HepG2 (cell line): ENCODE measurements at regions not wholly inside any gene's neighbourhood (a gene's known extent, or its start where the extent isn't known, plus 50 kb on each side); places are given as distances from the start of the nearest gene placed in this dataset.

Source experiments
- ATAC-seq: fragments of 200-7000 bp; cut with Tn5 transposase; 3 replicates; pipeline ENCODE4 v1.9.1; 2020; ENCODE audit warnings: mild to moderate bottlenecking, moderate library complexity
- BruUV-seq: library from RNA; stranded (reverse); fragments of 400-500 nt; replicated peaks from 2 replicates; lab custom pipeline; 2021; lab: Mats Ljungman, UMichigan
- CTCF ChIA-PET: fragments of 300-600 bp; formaldehyde crosslinking; extraction: SDS; loops from one replicate; lab custom pipeline; 2021; ENCODE audit warnings: low total read pairs, inconsistent platforms, low intra/inter-chr PET ratio; lab: Yijun Ruan, JAX
- POLR2A ChIA-PET: fragments of 350-600 bp; sonication (Branson Sonifier 250); formaldehyde crosslinking; loops from one replicate; lab custom pipeline; 2020; ENCODE audit warnings: antibody characterized with exemption, inconsistent platforms; lab: Yijun Ruan, JAX
- DNase-seq: peaks from one replicate; pipeline ENCODE4 v3.0.0-alpha.2; 2015; ENCODE audit warnings: low spot score
- FAIRE-seq: peaks from 3 replicates; lab custom pipeline; 2011; peaks lifted over from hg19 to GRCh38; lab: Jason Lieb, UNC
- H2AFZ ChIP-seq: one replicate; pipeline ENCODE4 v1.6.1; 2011; ENCODE audit warnings: low read length, inconsistent platforms
- H3K27ac ChIP-seq: fragments of 300-600 bp; 3 replicates; pipeline ENCODE4 v1.8.0; 2011; ENCODE audit warnings: mixed run types, mild to moderate bottlenecking, mixed read lengths, low read length, inconsistent platforms; ENCODE audit not compliant: insufficient read depth; ENCODE audit errors: extremely low read length
- H3K27me3 ChIP-seq, 2 experiments: fragments of 200-600 bp in 1 of 2; 2 replicates in 1 of 2; 3 replicates in 1 of 2; pipeline versions ENCODE4 v1.6.0 to v1.8.0; 2011; ENCODE audit warnings: low read length in 2 of 2, mild to moderate bottlenecking in 2 of 2, moderate library complexity in 2 of 2, inconsistent platforms in 1 of 2; ENCODE audit not compliant: insufficient read depth in 2 of 2, control insufficient read depth in 1 of 2
- H3K36me3 ChIP-seq, 2 experiments: fragments of 200-600 bp in 1 of 2; replicated peaks in 1 of 2; 2 replicates in 1 of 2; 3 replicates in 1 of 2; pipeline versions ENCODE4 v1.5.1 to v1.8.0; 2011; ENCODE audit warnings: low read length in 2 of 2, inconsistent platforms in 1 of 2; ENCODE audit not compliant: insufficient read depth in 2 of 2, control insufficient read depth in 1 of 2
- H3K4me1 ChIP-seq: 2 replicates; pipeline ENCODE4 v1.5.1; 2012; ENCODE audit warnings: low read length, inconsistent platforms; ENCODE audit not compliant: insufficient read depth
- H3K4me2 ChIP-seq: 2 replicates; pipeline ENCODE4 v1.6.0; 2011; ENCODE audit warnings: low read depth, low read length, inconsistent platforms
- H3K4me3 ChIP-seq, 3 experiments: fragments of 200-600 bp in 1 of 3; sonication (generic), shearing (Covaris generic) in 1 of 3; replicated peaks in 1 of 3; 2 replicates each; pipeline ENCODE4 v1.5.1; 2011 to 2016; ENCODE audit warnings: low read length in 3 of 3, inconsistent platforms in 2 of 3, low read depth in 2 of 3, mild to moderate bottlenecking in 2 of 3, control low read depth in 1 of 3, mixed read lengths in 1 of 3; ENCODE audit not compliant: insufficient read depth in 1 of 3
- H3K79me2 ChIP-seq: one replicate; pipeline ENCODE4 v1.6.1; 2011; ENCODE audit warnings: low read length, inconsistent platforms; ENCODE audit not compliant: insufficient read depth
- H3K9ac ChIP-seq: 2 replicates; pipeline ENCODE4 v1.6.0; 2011; ENCODE audit warnings: mild to moderate bottlenecking, low read depth, low read length, inconsistent platforms; ENCODE audit not compliant: insufficient read depth
- H3K9me3 ChIP-seq: 2 replicates; pipeline ENCODE4 v1.5.1; 2012; ENCODE audit warnings: mild to moderate bottlenecking, low read length
- H4K20me1 ChIP-seq: 2 replicates; pipeline ENCODE4 v1.6.0; 2011; ENCODE audit warnings: inconsistent platforms, mild to moderate bottlenecking, low read length, moderate library complexity; ENCODE audit not compliant: insufficient read depth
- ADNP ChIP-seq: sonication (generic); formaldehyde crosslinking; IDR thresholded peaks from 2 replicates; pipeline ENCODE4 v1.4.0; 2020; ENCODE audit warnings: missing genetic modification reagents
- MAFF ChIP-seq: IDR thresholded peaks from 2 replicates; pipeline ENCODE4 v1.6.1; 2011; ENCODE audit warnings: low read depth, low read length, improper control_type of control experiment
- MAFK ChIP-seq, 2 experiments: IDR thresholded peaks in 1 of 2; conservative IDR thresholded peaks in 1 of 2; 2 replicates each; pipeline ENCODE4 v1.6.1; 2011; ENCODE audit warnings: improper control_type of control experiment in 2 of 2, low read length in 2 of 2
- NFYC ChIP-seq: IDR thresholded peaks from 2 replicates; pipeline ENCODE4 v1.6.1; 2016; ENCODE audit warnings: missing genetic modification reagents, missing compliant biosample characterization
- ZNF552 ChIP-seq: sonication (generic); formaldehyde crosslinking; IDR thresholded peaks from 2 replicates; pipeline ENCODE4 v1.9.0; 2022; ENCODE audit warnings: missing genetic modification reagents, mild to moderate bottlenecking, borderline replicate concordance
- WGBS: methylation state at CpG from one replicate; pipeline ENCODE4 v1.1.6; 2017; ENCODE audit warnings: low lambda C conversion rate; 5-methylcytosine and 5-hydroxymethylcytosine counted together
- in situ Hi-C: cut with HindIII; loops from 2 replicates; pipeline ENCODE4 v1.10.0; 2017; ENCODE audit warnings: low pct_unique_long_range_greater_than_20kb; ENCODE audit not compliant: extremely low pct_ligation_motif_present
- intact Hi-C: fragments of 100-400 bp; cut with micrococcal nuclease; formaldehyde crosslinking; loops from one replicate; pipeline ENCODE4 v1.10.0; 2022; ENCODE audit not compliant: unreplicated experiment
- TF ChIP-seq, protein P1 (sequence below): sonication (generic); formaldehyde crosslinking; IDR thresholded peaks from 2 replicates; pipeline ENCODE4 v1.4.0; 2020; ENCODE audit warnings: missing genetic modification reagents

DNA sequence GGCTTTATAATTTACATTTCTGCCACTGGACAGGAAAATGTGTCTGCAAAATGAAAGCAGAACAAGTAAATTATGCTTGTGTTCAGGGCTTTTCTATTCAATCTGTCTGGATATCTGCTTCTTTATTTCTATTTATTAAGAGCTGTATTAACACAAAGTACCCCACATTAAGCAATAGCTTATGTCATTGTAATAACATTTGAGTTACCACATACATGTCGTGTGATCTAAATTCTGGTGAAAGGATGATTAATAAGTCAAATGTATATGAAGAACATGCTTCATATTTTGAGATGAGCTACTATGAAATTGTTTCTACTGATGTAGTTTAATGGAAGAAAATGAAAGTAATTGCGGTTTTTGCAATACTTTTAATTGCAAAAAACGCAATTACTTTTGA lies 238.2 kb downstream of the KCNJ2 start:
- H3K36me3 ChIP-seq, result no peaks in the 10 kb centered on the region
- H3K4me1 ChIP-seq, result no peaks in the 10 kb centered on the region
- no peak overlapping the region for H3K4me2 ChIP-seq
- no peak overlapping the region for H3K9ac ChIP-seq
- H4K20me1 ChIP-seq, result no peaks in the 10 kb centered on the region
- no TSS peak for BruUV-seq
- no peak overlapping the region for H3K4me3 ChIP-seq
- no peak for FAIRE-seq
- intact Hi-C loops, result no loop called here
- no peak overlapping the region for H2AFZ ChIP-seq
- POLR2A ChIA-PET, result no interaction called here
- WGBS, result under 1% methylated on average over 3 of the region's 3 CpGs
- no peak for ATAC-seq
- no peak overlapping the region for H3K27ac ChIP-seq
- no peak for DNase-seq
- no peaks in the 10 kb centered on the region for H3K27me3 ChIP-seq
- no peaks in the 10 kb centered on the region for H3K79me2 ChIP-seq
- no peak for TF ChIP-seq NFYC (CRISPR knock-in tag)
- TF ChIP-seq, protein P1, sequence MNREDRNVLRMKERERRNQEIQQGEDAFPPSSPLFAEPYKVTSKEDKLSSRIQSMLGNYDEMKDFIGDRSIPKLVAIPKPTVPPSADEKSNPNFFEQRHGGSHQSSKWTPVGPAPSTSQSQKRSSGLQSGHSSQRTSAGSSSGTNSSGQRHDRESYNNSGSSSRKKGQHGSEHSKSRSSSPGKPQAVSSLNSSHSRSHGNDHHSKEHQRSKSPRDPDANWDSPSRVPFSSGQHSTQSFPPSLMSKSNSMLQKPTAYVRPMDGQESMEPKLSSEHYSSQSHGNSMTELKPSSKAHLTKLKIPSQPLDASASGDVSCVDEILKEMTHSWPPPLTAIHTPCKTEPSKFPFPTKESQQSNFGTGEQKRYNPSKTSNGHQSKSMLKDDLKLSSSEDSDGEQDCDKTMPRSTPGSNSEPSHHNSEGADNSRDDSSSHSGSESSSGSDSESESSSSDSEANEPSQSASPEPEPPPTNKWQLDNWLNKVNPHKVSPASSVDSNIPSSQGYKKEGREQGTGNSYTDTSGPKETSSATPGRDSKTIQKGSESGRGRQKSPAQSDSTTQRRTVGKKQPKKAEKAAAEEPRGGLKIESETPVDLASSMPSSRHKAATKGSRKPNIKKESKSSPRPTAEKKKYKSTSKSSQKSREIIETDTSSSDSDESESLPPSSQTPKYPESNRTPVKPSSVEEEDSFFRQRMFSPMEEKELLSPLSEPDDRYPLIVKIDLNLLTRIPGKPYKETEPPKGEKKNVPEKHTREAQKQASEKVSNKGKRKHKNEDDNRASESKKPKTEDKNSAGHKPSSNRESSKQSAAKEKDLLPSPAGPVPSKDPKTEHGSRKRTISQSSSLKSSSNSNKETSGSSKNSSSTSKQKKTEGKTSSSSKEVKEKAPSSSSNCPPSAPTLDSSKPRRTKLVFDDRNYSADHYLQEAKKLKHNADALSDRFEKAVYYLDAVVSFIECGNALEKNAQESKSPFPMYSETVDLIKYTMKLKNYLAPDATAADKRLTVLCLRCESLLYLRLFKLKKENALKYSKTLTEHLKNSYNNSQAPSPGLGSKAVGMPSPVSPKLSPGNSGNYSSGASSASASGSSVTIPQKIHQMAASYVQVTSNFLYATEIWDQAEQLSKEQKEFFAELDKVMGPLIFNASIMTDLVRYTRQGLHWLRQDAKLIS (CRISPR knock-in tag), result no peak
- no peak for TF ChIP-seq ZNF552 (CRISPR knock-in tag)
- TF ChIP-seq, all 625 proteins: peak for 0
- CTCF ChIA-PET, result no interaction called here
- in situ Hi-C loops, result no loop called here
- H3K9me3 ChIP-seq, result peaks cover 73% of the 10 kb centered on the region

GRCh38 chr17:70408768-70409167 lies 239.4 kb downstream of the KCNJ2 start:
- CTCF ChIA-PET, result no interaction called here
- in situ Hi-C loops (no loop called here), intact Hi-C loops (no loop called here)
- ATAC-seq (no peak), DNase-seq (no peak), FAIRE-seq (no peak)
- Histone ChIP-seq H3K27me3 (no peaks in the 10 kb centered on the region), H3K27ac (no peak overlapping the region), H3K9me3 (peaks cover 72% of the 10 kb centered on the region), H3K36me3 (no peaks in the 10 kb centered on the region), H3K4me3 (no peak overlapping the region), H2AFZ (no peak overlapping the region), H3K79me2 (no peaks in the 10 kb centered on the region), H3K4me2 (no peak overlapping the region), H4K20me1 (no peaks in the 10 kb centered on the region), H3K9ac (no peak overlapping the region), H3K4me1 (no peaks in the 10 kb centered on the region)
- WGBS, result 2% methylated on average over 1 of the region's 1 CpG
- TF ChIP-seq MAFF (peak; percentile 39; the same call in 1 of the 2 replicates), ADNP (no peak), MAFK (conservative IDR thresholded peaks at IDR 0.05 in 1 of 2, IDR thresholded peaks at IDR 0.05 in 1 of 2; ENCODE audit: low read length in 2 of 2) (peak; percentile 40 to 73; a peak in 2 of 4 replicates)
- POLR2A ChIA-PET, result no interaction called here
- BruUV-seq, result no TSS peak
